DOHH2 (cell line): ENCODE measurements at regions not wholly inside any gene's neighbourhood (a gene's known extent, or its start where the extent isn't known, plus 50 kb on each side); places are given as distances from the start of the nearest gene placed in this dataset.

Source experiments
- EZH2phosphoT487 ChIP-seq: fragments of 200-600 bp; sonication (generic); IDR thresholded peaks from 2 replicates; pipeline ENCODE4 v1.6.1; 2017; ENCODE audit warnings: borderline replicate concordance, mild to moderate bottlenecking, antibody characterized with exemption, low read length, moderate library complexity, mixed read lengths
- TF ChIP-seq, protein P1 (sequence below): fragments of 200-600 bp; sonication (generic); IDR thresholded peaks from one replicate; pipeline ENCODE4 v1.5.1; 2014; ENCODE audit warnings: antibody characterized with exemption, mild to moderate bottlenecking, low read depth, low read length; ENCODE audit not compliant: poor library complexity, severe bottlenecking

DNA sequence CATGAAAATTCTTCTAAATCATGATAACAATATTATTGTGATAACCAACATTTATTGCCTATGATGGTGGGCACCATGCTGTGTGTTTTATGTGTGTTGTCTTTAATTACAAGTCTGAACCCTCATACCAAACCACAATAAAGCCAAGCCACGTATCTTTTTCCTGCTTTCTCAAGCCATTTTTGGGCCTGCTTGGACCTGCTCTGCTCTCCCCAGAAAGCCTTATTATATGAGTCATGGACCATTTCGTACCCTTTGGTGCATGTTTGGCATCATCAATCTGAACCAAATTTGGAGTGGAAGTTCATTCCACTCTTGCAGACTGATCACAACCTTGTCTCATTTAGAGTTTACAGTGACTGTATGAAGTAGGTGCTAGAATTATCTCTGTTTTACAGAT, 87.3 kb upstream of the CD53 start:
- TF ChIP-seq, protein P1, sequence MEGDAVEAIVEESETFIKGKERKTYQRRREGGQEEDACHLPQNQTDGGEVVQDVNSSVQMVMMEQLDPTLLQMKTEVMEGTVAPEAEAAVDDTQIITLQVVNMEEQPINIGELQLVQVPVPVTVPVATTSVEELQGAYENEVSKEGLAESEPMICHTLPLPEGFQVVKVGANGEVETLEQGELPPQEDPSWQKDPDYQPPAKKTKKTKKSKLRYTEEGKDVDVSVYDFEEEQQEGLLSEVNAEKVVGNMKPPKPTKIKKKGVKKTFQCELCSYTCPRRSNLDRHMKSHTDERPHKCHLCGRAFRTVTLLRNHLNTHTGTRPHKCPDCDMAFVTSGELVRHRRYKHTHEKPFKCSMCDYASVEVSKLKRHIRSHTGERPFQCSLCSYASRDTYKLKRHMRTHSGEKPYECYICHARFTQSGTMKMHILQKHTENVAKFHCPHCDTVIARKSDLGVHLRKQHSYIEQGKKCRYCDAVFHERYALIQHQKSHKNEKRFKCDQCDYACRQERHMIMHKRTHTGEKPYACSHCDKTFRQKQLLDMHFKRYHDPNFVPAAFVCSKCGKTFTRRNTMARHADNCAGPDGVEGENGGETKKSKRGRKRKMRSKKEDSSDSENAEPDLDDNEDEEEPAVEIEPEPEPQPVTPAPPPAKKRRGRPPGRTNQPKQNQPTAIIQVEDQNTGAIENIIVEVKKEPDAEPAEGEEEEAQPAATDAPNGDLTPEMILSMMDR: no peak
- TF ChIP-seq EZH2phosphoT487: no peak
